ENCODE measurements at regions not wholly inside any gene's neighbourhood (a gene's known extent, or its start where the extent isn't known, plus 50 kb on each side); places are given as distances from the start of the nearest gene placed in this dataset.

- TF ChIP-seq EZH2 (IDR thresholded peaks at IDR 0.05; ENCODE audit: insufficient read depth, poor library complexity, severe bottlenecking), result no peak
- TF ChIP-seq EZH2phosphoT487 (IDR thresholded peaks at IDR 0.05; ENCODE audit: insufficient read depth, low read depth), result no peak
Measured at GRCh38 chr7:46168671-46169383, 247.8 kb upstream of the IGFBP3 start.

All from GM23248 (cell line).